K562 (cell line): ENCODE measurements at regions not wholly inside any gene's neighbourhood (a gene's known extent, or its start where the extent isn't known, plus 50 kb on each side); places are given as distances from the start of the nearest gene placed in this dataset.

Experiments
- ATAC-seq: fragments of 200-7000 bp; cut with Tn5 transposase; 3 replicates; pipeline ENCODE4 v1.9.1; 2020; ENCODE audit warnings: moderate library complexity
- BruUV-seq: library from RNA; stranded (reverse); fragments of 400-500 nt; replicated peaks from 2 replicates; lab custom pipeline; 2021; lab: Mats Ljungman, UMichigan
- CTCF ChIA-PET: fragments of 300-600 bp; formaldehyde crosslinking; extraction: SDS; loops from one replicate; lab custom pipeline; 2021; ENCODE audit warnings: low intra/inter-chr PET ratio; lab: Yijun Ruan, JAX
- POLR2A ChIA-PET: fragments of 300-600, 350-650 bp; sonication (Branson Sonifier 250); formaldehyde crosslinking; extraction: SDS; loops from one replicate; lab custom pipeline; 2021; ENCODE audit warnings: antibody characterized with exemption, inconsistent platforms; lab: Yijun Ruan, JAX
- DNase-seq, 4 experiments: peaks; one replicate each; pipeline versions ENCODE4 v3.0.0 to v3.0.0-alpha.2; 2011 to 2018; ENCODE audit warnings: low spot score in 3 of 4, mixed read lengths in 3 of 4; ENCODE audit errors: extremely low read depth in 1 of 4
- FAIRE-seq: peaks from 2 replicates; lab custom pipeline; 2011; peaks lifted over from hg19 to GRCh38; lab: Jason Lieb, UNC
- H2AFZ ChIP-seq: 2 replicates; pipeline ENCODE4 v1.6.0; 2011; ENCODE audit warnings: low read depth, low read length, control low read depth, inconsistent platforms
- H3K27ac ChIP-seq: fragments of 200-600 bp; 3 replicates; pipeline ENCODE4 v1.8.0; 2011; ENCODE audit warnings: low read depth, mild to moderate bottlenecking, control low read depth, inconsistent platforms, low read length, moderate library complexity, mixed read lengths; ENCODE audit errors: extremely low read depth
- H3K27me3 ChIP-seq, 2 experiments: fragments of 300-600 bp in 1 of 2; 2 replicates in 1 of 2; 3 replicates in 1 of 2; pipeline versions ENCODE4 v1.6.0 to v1.8.0; 2011; ENCODE audit warnings: inconsistent platforms in 2 of 2, low read length in 2 of 2, mild to moderate bottlenecking in 1 of 2, mixed read lengths in 1 of 2, moderate library complexity in 1 of 2; ENCODE audit not compliant: control insufficient read depth in 2 of 2, insufficient read depth in 2 of 2
- H3K36me3 ChIP-seq: fragments of 300-600 bp; 3 replicates; pipeline ENCODE4 v1.8.0; 2011; ENCODE audit warnings: mild to moderate bottlenecking, low read length, inconsistent platforms; ENCODE audit not compliant: control insufficient read depth, insufficient read depth
- H3K4me1 ChIP-seq, 2 experiments: fragments of 200-600 bp in 1 of 2; replicated peaks in 1 of 2; 2 replicates in 1 of 2; 3 replicates in 1 of 2; pipeline versions ENCODE4 v1.5.1 to v1.8.0; 2011; ENCODE audit warnings: inconsistent platforms in 2 of 2, low read length in 2 of 2, mild to moderate bottlenecking in 1 of 2, mixed read lengths in 1 of 2, moderate library complexity in 1 of 2; ENCODE audit not compliant: control insufficient read depth in 2 of 2, insufficient read depth in 2 of 2
- H3K4me2 ChIP-seq: 2 replicates; pipeline ENCODE4 v1.6.1; 2011; ENCODE audit warnings: low read length, control low read depth, inconsistent platforms, mixed read lengths; ENCODE audit not compliant: insufficient read depth
- H3K4me3 ChIP-seq: fragments of 200-600 bp; sonication (generic), shearing (Covaris generic); 2 replicates; pipeline ENCODE4 v1.5.1; 2016; ENCODE audit warnings: control low read depth, inconsistent platforms
- H3K79me2 ChIP-seq: fragments of 200-600 bp; 3 replicates; pipeline ENCODE4 v1.8.0; 2011; ENCODE audit warnings: low read length, inconsistent platforms; ENCODE audit not compliant: control insufficient read depth, insufficient read depth
- H3K9ac ChIP-seq, 2 experiments: 2 replicates each; pipeline versions ENCODE4 v1.6.0 to v1.6.1; 2011; ENCODE audit warnings: low read depth in 2 of 2, low read length in 2 of 2, control low read depth in 1 of 2, inconsistent platforms in 1 of 2, mild to moderate bottlenecking in 1 of 2, mixed read lengths in 1 of 2; ENCODE audit not compliant: insufficient read depth in 1 of 2
- H3K9me1 ChIP-seq: one replicate; pipeline ENCODE4 v1.6.0; 2011; ENCODE audit warnings: inconsistent platforms, mild to moderate bottlenecking, low read length, moderate library complexity; ENCODE audit not compliant: control insufficient read depth, insufficient read depth
- H3K9me3 ChIP-seq: replicated peaks from 2 replicates; pipeline ENCODE4 v1.5.1; 2011; ENCODE audit warnings: low read depth, low read length, inconsistent platforms; ENCODE audit not compliant: control insufficient read depth, insufficient read depth
- H4K20me1 ChIP-seq: replicated peaks from 2 replicates; pipeline ENCODE4 v1.6.1; 2011; ENCODE audit warnings: low read length, inconsistent platforms, mixed read lengths; ENCODE audit not compliant: control insufficient read depth, insufficient read depth
- CEBPB ChIP-seq: fragments of 450-650 bp; IDR thresholded peaks from 2 replicates; pipeline ENCODE4 v1.6.1; 2016; ENCODE audit warnings: missing genetic modification characterization, missing compliant biosample characterization
- FOXA3 ChIP-seq, 2 experiments: fragments of 450-650 bp in 1 of 2; sonication (generic) in 1 of 2; formaldehyde crosslinking; IDR thresholded peaks in 1 of 2; conservative IDR thresholded peaks in 1 of 2; 2 replicates each; pipeline versions ENCODE4 v1.4.0 to v1.8.0; 2020 to 2022; ENCODE audit warnings: mild to moderate bottlenecking in 2 of 2, missing genetic modification reagents in 1 of 2
- MED1 ChIP-seq: sonication (generic); formaldehyde crosslinking; IDR thresholded peaks from 2 replicates; pipeline ENCODE4 v1.8.1; 2023; ENCODE audit warnings: missing genetic modification reagents, borderline replicate concordance
- MYBL2 ChIP-seq, 2 experiments: fragments of 450-650 bp in 1 of 2; sonication (generic) in 1 of 2; formaldehyde crosslinking in 1 of 2; IDR thresholded peaks; 2 replicates each; pipeline versions ENCODE4 v1.6.1 to v1.8.1; 2017 to 2022; ENCODE audit warnings: borderline replicate concordance in 1 of 2, inconsistent platforms in 1 of 2, low read depth in 1 of 2, mild to moderate bottlenecking in 1 of 2, missing genetic modification reagents in 1 of 2, moderate library complexity in 1 of 2
- NBN ChIP-seq: fragments of 450-650 bp; IDR thresholded peaks from 2 replicates; pipeline ENCODE4 v1.6.1; 2016; ENCODE audit warnings: low read depth, mild to moderate bottlenecking
- SMAD4 ChIP-seq: fragments of 250-450 bp; sonication (Bioruptor Pico); conservative IDR thresholded peaks from 2 replicates; pipeline ENCODE4 v1.8.0; 2021; ENCODE audit warnings: inconsistent platforms, mild to moderate bottlenecking, moderate library complexity
- SP2 ChIP-seq: IDR thresholded peaks from 2 replicates; pipeline ENCODE4 v1.6.1; 2011; ENCODE audit warnings: mild to moderate bottlenecking, low read depth, low read length, moderate library complexity; ENCODE audit not compliant: poor library complexity, severe bottlenecking; ENCODE audit errors: extremely low read depth
- STAT5B ChIP-seq: fragments of 250-450 bp; sonication (Bioruptor Pico); IDR thresholded peaks from 2 replicates; pipeline ENCODE4 v1.8.0; 2021; ENCODE audit warnings: mild to moderate bottlenecking, inconsistent platforms
- TAF15 ChIP-seq: fragments of 200-400 bp; formaldehyde crosslinking; IDR thresholded peaks from 2 replicates; pipeline ENCODE4 v1.6.1; 2017; ENCODE audit warnings: mild to moderate bottlenecking, low read depth, low read length, moderate library complexity
- ZNF184 ChIP-seq: sonication (generic); formaldehyde crosslinking; IDR thresholded peaks from 2 replicates; pipeline ENCODE4 v1.5.0; 2020; ENCODE audit warnings: missing genetic modification reagents
- ZNF311 ChIP-seq: fragments of 250-450 bp; sonication (Bioruptor Pico); IDR thresholded peaks from 2 replicates; pipeline ENCODE4 v1.4.0; 2020; ENCODE audit warnings: mild to moderate bottlenecking, moderate library complexity
- ZNF324 ChIP-seq: fragments of 250-450 bp; sonication (Bioruptor Pico); IDR thresholded peaks from 2 replicates; pipeline ENCODE4 v1.4.0; 2020; ENCODE audit warnings: mild to moderate bottlenecking
- ZNF707 ChIP-seq: fragments of 250-450 bp; sonication (Bioruptor Pico); conservative IDR thresholded peaks from 2 replicates; pipeline ENCODE4 v1.8.0; 2022; ENCODE audit warnings: inconsistent platforms, mild to moderate bottlenecking, moderate library complexity
- WGBS: fragments of 100-300 bp; shearing (Covaris generic); methylation state at CpG from one replicate; pipeline ENCODE4 v1.1.6; 2016; ENCODE audit warnings: low coverage, mixed read lengths; ENCODE audit not compliant: insufficient coverage; ENCODE audit errors: missing lambda C conversion rate; 5-methylcytosine and 5-hydroxymethylcytosine counted together
- in situ Hi-C: fragments of 300-500 bp; cut with MboI; formaldehyde crosslinking; loops from 4 replicates; pipeline ENCODE4 v1.15.0; 2018; ENCODE audit warnings: inconsistent platforms, mixed read lengths
- intact Hi-C: fragments of 100-400 bp; cut with micrococcal nuclease; formaldehyde crosslinking; loops from 2 replicates; pipeline ENCODE4 v1.14.2; 2022
- TF ChIP-seq, protein P1 (sequence below): sonication (generic); formaldehyde crosslinking; IDR thresholded peaks from 2 replicates; pipeline ENCODE4 v1.8.0; 2023; ENCODE audit warnings: missing genetic modification reagents, mild to moderate bottlenecking, borderline replicate concordance
- TF ChIP-seq, protein P2 (sequence below): sonication (generic); IDR thresholded peaks from 2 replicates; pipeline ENCODE4 v1.6.1; 2016
- TF ChIP-seq, protein P3 (sequence below): sonication (generic); formaldehyde crosslinking; IDR thresholded peaks from 2 replicates; pipeline ENCODE4 v1.8.1; 2023; ENCODE audit warnings: mild to moderate bottlenecking, missing genetic modification reagents, moderate library complexity

DNA sequence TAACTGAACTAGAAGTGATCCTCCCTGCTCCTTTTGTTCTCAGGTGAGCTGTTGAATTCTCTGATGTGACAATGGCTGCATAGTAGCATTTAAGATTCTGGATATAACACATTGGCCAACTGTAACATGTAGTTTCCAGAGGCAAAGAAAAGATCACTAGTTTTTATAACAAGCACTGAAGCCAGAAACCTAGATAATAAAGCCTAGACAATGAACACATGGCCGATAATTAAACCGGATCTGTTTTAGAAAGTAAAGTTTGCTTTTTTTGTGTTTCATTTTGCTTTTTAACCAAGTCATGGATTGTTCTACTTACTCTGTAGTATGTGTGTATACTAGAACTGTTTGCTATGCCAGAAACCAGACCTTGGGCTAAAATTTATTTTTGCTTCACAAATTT is 225.5 kb upstream of the KLHL1 start:
- no peak for TF ChIP-seq SMAD4 (CRISPR knock-in tag)
- TF ChIP-seq SP2 = no peak
- TF ChIP-seq, protein P1, sequence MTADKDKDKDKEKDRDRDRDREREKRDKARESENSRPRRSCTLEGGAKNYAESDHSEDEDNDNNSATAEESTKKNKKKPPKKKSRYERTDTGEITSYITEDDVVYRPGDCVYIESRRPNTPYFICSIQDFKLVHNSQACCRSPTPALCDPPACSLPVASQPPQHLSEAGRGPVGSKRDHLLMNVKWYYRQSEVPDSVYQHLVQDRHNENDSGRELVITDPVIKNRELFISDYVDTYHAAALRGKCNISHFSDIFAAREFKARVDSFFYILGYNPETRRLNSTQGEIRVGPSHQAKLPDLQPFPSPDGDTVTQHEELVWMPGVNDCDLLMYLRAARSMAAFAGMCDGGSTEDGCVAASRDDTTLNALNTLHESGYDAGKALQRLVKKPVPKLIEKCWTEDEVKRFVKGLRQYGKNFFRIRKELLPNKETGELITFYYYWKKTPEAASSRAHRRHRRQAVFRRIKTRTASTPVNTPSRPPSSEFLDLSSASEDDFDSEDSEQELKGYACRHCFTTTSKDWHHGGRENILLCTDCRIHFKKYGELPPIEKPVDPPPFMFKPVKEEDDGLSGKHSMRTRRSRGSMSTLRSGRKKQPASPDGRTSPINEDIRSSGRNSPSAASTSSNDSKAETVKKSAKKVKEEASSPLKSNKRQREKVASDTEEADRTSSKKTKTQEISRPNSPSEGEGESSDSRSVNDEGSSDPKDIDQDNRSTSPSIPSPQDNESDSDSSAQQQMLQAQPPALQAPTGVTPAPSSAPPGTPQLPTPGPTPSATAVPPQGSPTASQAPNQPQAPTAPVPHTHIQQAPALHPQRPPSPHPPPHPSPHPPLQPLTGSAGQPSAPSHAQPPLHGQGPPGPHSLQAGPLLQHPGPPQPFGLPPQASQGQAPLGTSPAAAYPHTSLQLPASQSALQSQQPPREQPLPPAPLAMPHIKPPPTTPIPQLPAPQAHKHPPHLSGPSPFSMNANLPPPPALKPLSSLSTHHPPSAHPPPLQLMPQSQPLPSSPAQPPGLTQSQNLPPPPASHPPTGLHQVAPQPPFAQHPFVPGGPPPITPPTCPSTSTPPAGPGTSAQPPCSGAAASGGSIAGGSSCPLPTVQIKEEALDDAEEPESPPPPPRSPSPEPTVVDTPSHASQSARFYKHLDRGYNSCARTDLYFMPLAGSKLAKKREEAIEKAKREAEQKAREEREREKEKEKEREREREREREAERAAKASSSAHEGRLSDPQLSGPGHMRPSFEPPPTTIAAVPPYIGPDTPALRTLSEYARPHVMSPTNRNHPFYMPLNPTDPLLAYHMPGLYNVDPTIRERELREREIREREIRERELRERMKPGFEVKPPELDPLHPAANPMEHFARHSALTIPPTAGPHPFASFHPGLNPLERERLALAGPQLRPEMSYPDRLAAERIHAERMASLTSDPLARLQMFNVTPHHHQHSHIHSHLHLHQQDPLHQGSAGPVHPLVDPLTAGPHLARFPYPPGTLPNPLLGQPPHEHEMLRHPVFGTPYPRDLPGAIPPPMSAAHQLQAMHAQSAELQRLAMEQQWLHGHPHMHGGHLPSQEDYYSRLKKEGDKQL (CRISPR knock-in tag) = no peak
- no peak for TF ChIP-seq TAF15
- TF ChIP-seq ZNF311 (CRISPR knock-in tag) = no peak
- TF ChIP-seq MYBL2 (IDR thresholded peaks at IDR 0.05; ENCODE audit: low read depth) = no peak
- TF ChIP-seq MYBL2 (CRISPR knock-in tag; IDR thresholded peaks at IDR 0.05; ENCODE audit: borderline replicate concordance) = no peak
- TF ChIP-seq, protein P2, sequence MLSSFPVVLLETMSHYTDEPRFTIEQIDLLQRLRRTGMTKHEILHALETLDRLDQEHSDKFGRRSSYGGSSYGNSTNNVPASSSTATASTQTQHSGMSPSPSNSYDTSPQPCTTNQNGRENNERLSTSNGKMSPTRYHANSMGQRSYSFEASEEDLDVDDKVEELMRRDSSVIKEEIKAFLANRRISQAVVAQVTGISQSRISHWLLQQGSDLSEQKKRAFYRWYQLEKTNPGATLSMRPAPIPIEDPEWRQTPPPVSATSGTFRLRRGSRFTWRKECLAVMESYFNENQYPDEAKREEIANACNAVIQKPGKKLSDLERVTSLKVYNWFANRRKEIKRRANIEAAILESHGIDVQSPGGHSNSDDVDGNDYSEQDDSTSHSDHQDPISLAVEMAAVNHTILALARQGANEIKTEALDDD = no peak
- no peak for TF ChIP-seq NBN
- TF ChIP-seq CEBPB = no peak
- TF ChIP-seq ZNF707 = no peak
- TF ChIP-seq STAT5B (CRISPR knock-in tag) = no peak
- TF ChIP-seq ZNF184 (CRISPR knock-in tag) = no peak
- TF ChIP-seq MED1 (CRISPR knock-in tag) = no peak
- TF ChIP-seq FOXA3 (CRISPR knock-in tag; conservative IDR thresholded peaks at IDR 0.05 in 1 of 2, IDR thresholded peaks at IDR 0.05 in 1 of 2) = no peak
- TF ChIP-seq, protein P3, sequence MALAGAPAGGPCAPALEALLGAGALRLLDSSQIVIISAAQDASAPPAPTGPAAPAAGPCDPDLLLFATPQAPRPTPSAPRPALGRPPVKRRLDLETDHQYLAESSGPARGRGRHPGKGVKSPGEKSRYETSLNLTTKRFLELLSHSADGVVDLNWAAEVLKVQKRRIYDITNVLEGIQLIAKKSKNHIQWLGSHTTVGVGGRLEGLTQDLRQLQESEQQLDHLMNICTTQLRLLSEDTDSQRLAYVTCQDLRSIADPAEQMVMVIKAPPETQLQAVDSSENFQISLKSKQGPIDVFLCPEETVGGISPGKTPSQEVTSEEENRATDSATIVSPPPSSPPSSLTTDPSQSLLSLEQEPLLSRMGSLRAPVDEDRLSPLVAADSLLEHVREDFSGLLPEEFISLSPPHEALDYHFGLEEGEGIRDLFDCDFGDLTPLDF (CRISPR knock-in tag) = no peak
- TF ChIP-seq ZNF324 (CRISPR knock-in tag) = no peak
- no peak overlapping the region for H3K27ac ChIP-seq
- 0% methylated on average over 2 of the region's 2 CpGs for WGBS
- intact Hi-C loops = no loop called here
- no peaks in the 10 kb centered on the region for H3K36me3 ChIP-seq
- ChIA-PET CTCF (no interaction called here), POLR2A (no interaction called here)
- H3K79me2 ChIP-seq = no peaks in the 10 kb centered on the region
- H4K20me1 ChIP-seq = no peaks in the 10 kb centered on the region
- no peak overlapping the region for H3K9ac ChIP-seq
- no TSS peak for BruUV-seq
- DNase-seq (no peak), ATAC-seq (no peak), FAIRE-seq (no peak)
- H3K9me3 ChIP-seq = no peaks in the 10 kb centered on the region
- no peaks in the 10 kb centered on the region for H3K4me1 ChIP-seq
- no peak overlapping the region for H3K4me3 ChIP-seq
- H3K9me1 ChIP-seq = no peaks in the 10 kb centered on the region
- no peaks in the 10 kb centered on the region for H3K27me3 ChIP-seq
- H3K4me2 ChIP-seq = no peak overlapping the region
- H2AFZ ChIP-seq = no peak overlapping the region
- in situ Hi-C loops = no loop called here
